NCI-H345 (cell line): ENCODE measurements at regions not wholly inside any gene's neighbourhood (a gene's known extent, or its start where the extent isn't known, plus 50 kb on each side); places are given as distances from the start of the nearest gene placed in this dataset.

Experiments used
- DNase-seq: peaks from one replicate; lab custom pipeline; 2025; lab: John Stamatoyannopoulos, UW

GRCh38 chr20:23253524-23253923 lies 97.1 kb upstream of the NXT1 start:
- DNase-seq, result no peak

- DNase-seq, result no peak
These were observed 98.8 kb upstream of the NXT1 start for GRCh38 chr20:23251779-23252178.

GRCh38 chr20:23249541-23249940 lies 101.0 kb upstream of the NXT1 start:
- DNase-seq, result no peak

- no peak for DNase-seq
These were observed 102.1 kb upstream of the NXT1 start for GRCh38 chr20:23248461-23248882.

GRCh38 chr20:23246717-23247664 lies 103.6 kb upstream of the NXT1 start:
- no peak for DNase-seq

GRCh38 chr20:23245553-23246181 lies 104.9 kb upstream of the NXT1 start:
- DNase-seq, result no peak

- DNase-seq, result no peak
These were observed 105.6 kb upstream of the NXT1 start for GRCh38 chr20:23244916-23245552.

GRCh38 chr20:23244156-23244915 lies 106.3 kb upstream of the NXT1 start:
- DNase-seq, result no peak

GRCh38 chr20:23243791-23244155 lies 106.8 kb upstream of the NXT1 start:
- no peak for DNase-seq

GRCh38 chr20:23242556-23243180 lies 107.9 kb upstream of the NXT1 start:
- DNase-seq, result no peak

- DNase-seq, result no peak
These were observed 108.5 kb upstream of the NXT1 start for GRCh38 chr20:23242104-23242503.

- no peak for DNase-seq
These were observed 109.2 kb upstream of the NXT1 start for GRCh38 chr20:23241416-23241815.

GRCh38 chr20:23240519-23240918 lies 110.1 kb upstream of the NXT1 start:
- DNase-seq, result no peak

GRCh38 chr20:23237201-23237600 lies 113.4 kb upstream of the NXT1 start:
- no peak for DNase-seq

GRCh38 chr20:23235173-23236027 lies 115.2 kb upstream of the NXT1 start:
- DNase-seq, result peak; percentile 18

GRCh38 chr20:23234311-23235078 lies 116.1 kb upstream of the NXT1 start:
- DNase-seq, result no peak

GRCh38 chr20:23233341-23233740 lies 117.2 kb upstream of the NXT1 start:
- no peak for DNase-seq

GRCh38 chr20:23232679-23233308 lies 117.8 kb upstream of the NXT1 start:
- DNase-seq, result no peak

GRCh38 chr20:23232219-23232581 lies 118.4 kb upstream of the NXT1 start:
- DNase-seq, result no peak
